ENCODE measurements at regions not wholly inside any gene's neighbourhood (a gene's known extent, or its start where the extent isn't known, plus 50 kb on each side); places are given as distances from the start of the nearest gene placed in this dataset.

- Histone ChIP-seq H3K4me1 (no peaks in the 10 kb centered on the region), H3K27me3 (replicated peaks in 1 of 7) (peaks cover 0 to 30% (median 0%) of the 10 kb centered on the region in 7 donors), H3K36me3 (no peaks in the 10 kb centered on the region), H3K27ac (no peak overlapping the region), H3K4me3 (no peak overlapping the region), H3K9me3 (peaks cover 0 to 4% (median 0%) of the 10 kb centered on the region in 8 donors)
- WGBS, 5 donors: 62 to 72% (median 67%) methylated on average over 8 of the region's 8 CpGs
- DNase-seq: no peak
- intact Hi-C loops (cut with DNase I; ENCODE audit: low total_unique reads): no loop called here
- TF ChIP-seq POLR2AphosphoS5 (IDR thresholded peaks at IDR 0.05) (no peak), POLR2A (IDR thresholded peaks at IDR 0.05) (no peak)
- TF ChIP-seq, protein P1, sequence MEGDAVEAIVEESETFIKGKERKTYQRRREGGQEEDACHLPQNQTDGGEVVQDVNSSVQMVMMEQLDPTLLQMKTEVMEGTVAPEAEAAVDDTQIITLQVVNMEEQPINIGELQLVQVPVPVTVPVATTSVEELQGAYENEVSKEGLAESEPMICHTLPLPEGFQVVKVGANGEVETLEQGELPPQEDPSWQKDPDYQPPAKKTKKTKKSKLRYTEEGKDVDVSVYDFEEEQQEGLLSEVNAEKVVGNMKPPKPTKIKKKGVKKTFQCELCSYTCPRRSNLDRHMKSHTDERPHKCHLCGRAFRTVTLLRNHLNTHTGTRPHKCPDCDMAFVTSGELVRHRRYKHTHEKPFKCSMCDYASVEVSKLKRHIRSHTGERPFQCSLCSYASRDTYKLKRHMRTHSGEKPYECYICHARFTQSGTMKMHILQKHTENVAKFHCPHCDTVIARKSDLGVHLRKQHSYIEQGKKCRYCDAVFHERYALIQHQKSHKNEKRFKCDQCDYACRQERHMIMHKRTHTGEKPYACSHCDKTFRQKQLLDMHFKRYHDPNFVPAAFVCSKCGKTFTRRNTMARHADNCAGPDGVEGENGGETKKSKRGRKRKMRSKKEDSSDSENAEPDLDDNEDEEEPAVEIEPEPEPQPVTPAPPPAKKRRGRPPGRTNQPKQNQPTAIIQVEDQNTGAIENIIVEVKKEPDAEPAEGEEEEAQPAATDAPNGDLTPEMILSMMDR (IDR thresholded peaks at IDR 0.05 in 8 of 11, conservative IDR thresholded peaks at IDR 0.05 in 3 of 11): no peak
Measured at GRCh38 chr20:4555188-4555890, 130.9 kb upstream of the PRNP start.

DNA sequence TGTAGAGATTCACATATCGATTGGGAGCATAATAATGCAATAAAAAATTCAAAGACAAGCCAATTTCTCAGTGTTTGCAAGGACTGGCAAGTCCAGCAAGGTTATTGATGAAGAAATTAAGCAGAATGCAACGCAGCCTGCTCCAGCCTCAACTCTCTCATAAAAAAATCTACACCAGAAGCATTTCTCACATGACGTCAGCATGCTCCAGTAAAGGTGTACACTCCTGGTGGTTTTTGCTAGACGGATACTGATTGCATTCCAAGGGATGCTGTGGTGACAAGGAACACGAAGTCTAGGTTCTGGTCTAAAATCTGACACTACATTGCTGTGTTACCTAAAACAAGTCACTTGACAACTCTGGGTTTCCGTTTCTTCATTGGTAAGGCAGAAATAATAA, 131.9 kb upstream of the PRNP start:
- H3K27ac ChIP-seq: no peak overlapping the region
- peaks cover 0 to 30% (median 0%) of the 10 kb centered on the region in 7 donors for H3K27me3 ChIP-seq (replicated peaks in 1 of 7)
- no peaks in the 10 kb centered on the region for H3K4me1 ChIP-seq
- WGBS, 5 donors: 75 to 83% (median 82%) methylated on average over 6 of the region's 6 CpGs
- intact Hi-C loops (cut with DNase I; ENCODE audit: low total_unique reads): no loop called here
- H3K4me3 ChIP-seq: no peak overlapping the region
- TF ChIP-seq, protein P1 (IDR thresholded peaks at IDR 0.05 in 8 of 11, conservative IDR thresholded peaks at IDR 0.05 in 3 of 11): no peak
- TF ChIP-seq POLR2AphosphoS5 (IDR thresholded peaks at IDR 0.05) (no peak), POLR2A (IDR thresholded peaks at IDR 0.05) (no peak)
- no peaks in the 10 kb centered on the region for H3K36me3 ChIP-seq
- peaks cover 0 to 4% (median 0%) of the 10 kb centered on the region in 8 donors for H3K9me3 ChIP-seq
- DNase-seq: no peak

DNA sequence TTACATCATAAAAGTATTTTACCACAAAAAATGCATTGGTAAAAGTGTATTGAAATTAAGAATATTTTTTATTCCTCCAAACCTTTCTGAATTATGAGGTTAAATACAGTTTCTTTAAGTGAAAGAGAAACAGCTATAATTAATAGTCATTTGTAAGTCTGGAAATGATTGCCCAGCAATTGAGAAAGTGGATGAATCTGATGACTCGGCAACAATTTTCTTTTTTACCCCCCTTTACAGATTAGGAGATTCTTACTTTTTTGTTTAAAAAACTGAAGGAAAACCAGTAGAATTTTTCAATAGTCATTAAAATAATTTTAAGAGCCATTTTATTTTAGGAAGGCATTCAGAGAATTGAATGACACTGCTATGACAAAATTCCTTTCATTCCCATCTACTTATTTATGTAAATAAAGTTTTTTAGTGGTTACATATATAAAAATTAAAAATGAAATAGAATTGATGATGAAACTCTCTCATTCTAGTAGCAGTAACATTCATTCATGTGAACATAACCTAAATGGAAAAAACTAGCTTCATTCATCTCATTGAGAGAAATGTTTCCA, 134.1 kb upstream of the PRNP start:
- H3K9me3 ChIP-seq: peaks cover 0 to 9% (median 3%) of the 10 kb centered on the region in 8 donors
- no peaks in the 10 kb centered on the region for H3K36me3 ChIP-seq
- no peak overlapping the region for H3K4me3 ChIP-seq
- no peaks in the 10 kb centered on the region for H3K4me1 ChIP-seq
- TF ChIP-seq, protein P1 (IDR thresholded peaks at IDR 0.05 in 8 of 11, conservative IDR thresholded peaks at IDR 0.05 in 3 of 11): no peak
- TF ChIP-seq POLR2A (IDR thresholded peaks at IDR 0.05) (no peak), POLR2AphosphoS5 (IDR thresholded peaks at IDR 0.05) (no peak)
- intact Hi-C loops (cut with DNase I; ENCODE audit: low total_unique reads): no loop called here
- DNase-seq: no peak
- H3K27ac ChIP-seq: no peak overlapping the region
- 81 to 94% (median 88%) methylated on average over 1 of the region's 1 CpG for WGBS, 5 donors
- peaks cover 0 to 36% (median 0%) of the 10 kb centered on the region in 7 donors for H3K27me3 ChIP-seq (replicated peaks in 1 of 7)

- Histone ChIP-seq H3K9me3 (peaks cover 0 to 9% (median 3%) of the 10 kb centered on the region in 8 donors), H3K36me3 (no peaks in the 10 kb centered on the region), H3K4me1 (no peaks in the 10 kb centered on the region), H3K27me3 (replicated peaks in 1 of 7) (peaks cover 0 to 30% (median 0%) of the 10 kb centered on the region in 7 donors), H3K4me3 (no peak overlapping the region), H3K27ac (no peak overlapping the region)
- no peak for DNase-seq
- WGBS, 5 donors: 75 to 94% (median 87%) methylated on average over 1 of the region's 1 CpG
- intact Hi-C loops (cut with DNase I; ENCODE audit: low total_unique reads): no loop called here
- no peak for TF ChIP-seq POLR2AphosphoS5 (IDR thresholded peaks at IDR 0.05)
- no peak for TF ChIP-seq POLR2A (IDR thresholded peaks at IDR 0.05)
- TF ChIP-seq, protein P1 (IDR thresholded peaks at IDR 0.05 in 8 of 11, conservative IDR thresholded peaks at IDR 0.05 in 3 of 11): no peak
Measured at GRCh38 chr20:4550740-4551139, 135.5 kb upstream of the PRNP start.
